H9 (cell line): ENCODE measurements at regions not wholly inside any gene's neighbourhood (a gene's known extent, or its start where the extent isn't known, plus 50 kb on each side); places are given as distances from the start of the nearest gene placed in this dataset.

Experiments used
- DNase-seq: peaks from one replicate; pipeline ENCODE4 v3.0.0-alpha.2; 2017
- H2AFZ ChIP-seq: one replicate; pipeline ENCODE4 v1.6.1; 2013; ENCODE audit warnings: mild to moderate bottlenecking, low read length, control low read depth, moderate library complexity
- H2AK5ac ChIP-seq: 2 replicates; pipeline ENCODE4 v1.6.1; 2013; ENCODE audit warnings: low read length, control low read depth, mixed read lengths; ENCODE audit not compliant: insufficient read length
- H2BK120ac ChIP-seq: one replicate; pipeline ENCODE4 v1.6.1; 2013; ENCODE audit warnings: low read depth, mild to moderate bottlenecking, low read length, control low read depth, inconsistent platforms; ENCODE audit not compliant: poor library complexity, severe bottlenecking
- H2BK12ac ChIP-seq: 2 replicates; pipeline ENCODE4 v1.6.1; 2013; ENCODE audit warnings: low read length, control low read depth, mixed read lengths, low read depth; ENCODE audit not compliant: insufficient read length
- H2BK15ac ChIP-seq: 2 replicates; pipeline ENCODE4 v1.6.1; 2013; ENCODE audit warnings: low read depth, low read length, control low read depth
- H2BK20ac ChIP-seq: one replicate; pipeline ENCODE4 v1.6.1; 2013; ENCODE audit warnings: low read depth, mild to moderate bottlenecking, low read length, control low read depth, inconsistent platforms; ENCODE audit not compliant: poor library complexity, severe bottlenecking
- H2BK5ac ChIP-seq: 2 replicates; pipeline ENCODE4 v1.6.1; 2013; ENCODE audit warnings: low read length, control low read depth, mixed read lengths; ENCODE audit not compliant: insufficient read length
- H3K14ac ChIP-seq: 2 replicates; pipeline ENCODE4 v1.6.1; 2013; ENCODE audit warnings: low read length, control low read depth; ENCODE audit not compliant: insufficient read depth
- H3K18ac ChIP-seq: 2 replicates; pipeline ENCODE4 v1.6.1; 2013; ENCODE audit warnings: low read depth, mild to moderate bottlenecking, mixed read lengths, low read length, control low read depth; ENCODE audit not compliant: insufficient read length
- H3K23ac ChIP-seq: 2 replicates; pipeline ENCODE4 v1.6.1; 2013; ENCODE audit warnings: low read length, control low read depth, mixed read lengths, low read depth; ENCODE audit not compliant: insufficient read length
- H3K23me2 ChIP-seq: 2 replicates; pipeline ENCODE4 v1.6.1; 2013; ENCODE audit warnings: low read depth, mild to moderate bottlenecking, mixed read lengths, low read length, control low read depth; ENCODE audit not compliant: insufficient read length, poor library complexity, severe bottlenecking
- H3K27ac ChIP-seq: 2 replicates; pipeline ENCODE4 v1.5.1; 2013; ENCODE audit warnings: low read length, control low read depth, mixed read lengths, low read depth; ENCODE audit not compliant: insufficient read length
- H3K27me3 ChIP-seq: 2 replicates; pipeline ENCODE4 v1.6.1; 2013; ENCODE audit warnings: low read length, control low read depth, inconsistent platforms; ENCODE audit not compliant: insufficient read depth
- H3K4ac ChIP-seq: 2 replicates; pipeline ENCODE4 v1.6.1; 2013; ENCODE audit warnings: low read depth, mild to moderate bottlenecking, control low read depth, inconsistent platforms, low read length, moderate library complexity
- H3K4me1 ChIP-seq: 2 replicates; pipeline ENCODE4 v1.6.1; 2013; ENCODE audit warnings: low read length, control low read depth, inconsistent platforms; ENCODE audit not compliant: insufficient read depth
- H3K4me2 ChIP-seq: 2 replicates; pipeline ENCODE4 v1.6.1; 2013; ENCODE audit warnings: low read length, control low read depth, mixed read lengths; ENCODE audit not compliant: insufficient read length, insufficient read depth
- H3K56ac ChIP-seq: 2 replicates; pipeline ENCODE4 v1.6.1; 2013; ENCODE audit warnings: low read depth, mild to moderate bottlenecking, mixed read lengths, low read length, control low read depth; ENCODE audit not compliant: insufficient read length
- H3K79me1 ChIP-seq: 2 replicates; pipeline ENCODE4 v1.6.1; 2013; ENCODE audit warnings: low read depth, mild to moderate bottlenecking, moderate library complexity, low read length, control low read depth, inconsistent platforms; ENCODE audit not compliant: insufficient read depth, poor library complexity, severe bottlenecking
- H3K79me2 ChIP-seq: 2 replicates; pipeline ENCODE4 v1.6.1; 2013; ENCODE audit warnings: low read length, control low read depth, inconsistent platforms; ENCODE audit not compliant: insufficient read depth
- H3K9ac ChIP-seq: 2 replicates; pipeline ENCODE4 v1.6.1; 2013; ENCODE audit warnings: low read length, control low read depth, mixed read lengths; ENCODE audit not compliant: insufficient read length; ENCODE audit errors: extremely low read depth
- H3K9me3 ChIP-seq: one replicate; pipeline ENCODE4 v1.6.1; 2013; ENCODE audit warnings: low read depth, low read length, inconsistent platforms; ENCODE audit not compliant: control insufficient read depth
- H3T11ph ChIP-seq: one replicate; pipeline ENCODE4 v1.6.1; 2013; ENCODE audit warnings: mild to moderate bottlenecking, low read length, control low read depth, inconsistent platforms
- H4K20me1 ChIP-seq: one replicate; pipeline ENCODE4 v1.6.1; 2013; ENCODE audit not compliant: control insufficient read depth, insufficient read length, insufficient read depth
- H4K5ac ChIP-seq: 2 replicates; pipeline ENCODE4 v1.6.1; 2013; ENCODE audit warnings: low read depth, mild to moderate bottlenecking, mixed read lengths, low read length, control low read depth; ENCODE audit not compliant: insufficient read length
- H4K8ac ChIP-seq: replicated peaks from 2 replicates; pipeline ENCODE4 v1.6.1; 2013; ENCODE audit warnings: low read length, control low read depth, mixed read lengths, low read depth; ENCODE audit not compliant: insufficient read length
- H4K91ac ChIP-seq: 2 replicates; pipeline ENCODE4 v1.6.1; 2013; ENCODE audit warnings: low read depth, mild to moderate bottlenecking, moderate library complexity, mixed read lengths, low read length, control low read depth; ENCODE audit not compliant: insufficient read length
- H3K27ac Mint-ChIP-seq, 3 experiments: 2 replicates in 2 of 3; 3 replicates in 1 of 3; pipeline ENCODE4 v1.8.0; 2020 to 2021; ENCODE audit warnings: mixed read lengths in 3 of 3, mild to moderate bottlenecking in 1 of 3, moderate library complexity in 1 of 3
- H3K27me3 Mint-ChIP-seq: 2 replicates; pipeline ENCODE4 v1.8.0; 2021; ENCODE audit warnings: low read depth, mild to moderate bottlenecking, moderate library complexity, mixed read lengths
- H3K36me3 Mint-ChIP-seq, 3 experiments: 2 replicates in 2 of 3; 3 replicates in 1 of 3; pipeline ENCODE4 v1.8.0; 2020 to 2021; ENCODE audit warnings: low read depth in 3 of 3, mixed read lengths in 3 of 3; ENCODE audit not compliant: insufficient read depth in 1 of 3
- H3K4me1 Mint-ChIP-seq, 2 experiments: 2 replicates each; pipeline ENCODE4 v1.8.0; 2020; ENCODE audit warnings: mixed read lengths in 2 of 2
- H3K4me3 Mint-ChIP-seq, 2 experiments: 2 replicates in 1 of 2; 3 replicates in 1 of 2; pipeline ENCODE4 v1.8.0; 2020 to 2021; ENCODE audit warnings: mild to moderate bottlenecking in 2 of 2, mixed read lengths in 2 of 2, moderate library complexity in 1 of 2
- H3K9me3 Mint-ChIP-seq, 2 experiments: 2 replicates in 1 of 2; 3 replicates in 1 of 2; pipeline ENCODE4 v1.8.0; 2020; ENCODE audit warnings: mild to moderate bottlenecking in 2 of 2, mixed read lengths in 2 of 2, moderate library complexity in 1 of 2
- WGBS: extraction: QIAGEN DNeasy Blood & Tissue Kit; methylation state at CpG from one replicate; pipeline ENCODE4 v1.1.7; 2013; ENCODE audit warnings: missing lambda C conversion rate, low lambda C conversion rate, mixed read lengths; ENCODE audit not compliant: insufficient read length; ENCODE audit errors: extremely low coverage; 5-methylcytosine and 5-hydroxymethylcytosine counted together
- TF ChIP-seq, protein P1 (sequence below): fragments of 200-600 bp; sonication (generic); conservative IDR thresholded peaks from 3 replicates; pipeline ENCODE4 v1.8.0; 2021; ENCODE audit warnings: antibody characterized with exemption, mild to moderate bottlenecking

DNA sequence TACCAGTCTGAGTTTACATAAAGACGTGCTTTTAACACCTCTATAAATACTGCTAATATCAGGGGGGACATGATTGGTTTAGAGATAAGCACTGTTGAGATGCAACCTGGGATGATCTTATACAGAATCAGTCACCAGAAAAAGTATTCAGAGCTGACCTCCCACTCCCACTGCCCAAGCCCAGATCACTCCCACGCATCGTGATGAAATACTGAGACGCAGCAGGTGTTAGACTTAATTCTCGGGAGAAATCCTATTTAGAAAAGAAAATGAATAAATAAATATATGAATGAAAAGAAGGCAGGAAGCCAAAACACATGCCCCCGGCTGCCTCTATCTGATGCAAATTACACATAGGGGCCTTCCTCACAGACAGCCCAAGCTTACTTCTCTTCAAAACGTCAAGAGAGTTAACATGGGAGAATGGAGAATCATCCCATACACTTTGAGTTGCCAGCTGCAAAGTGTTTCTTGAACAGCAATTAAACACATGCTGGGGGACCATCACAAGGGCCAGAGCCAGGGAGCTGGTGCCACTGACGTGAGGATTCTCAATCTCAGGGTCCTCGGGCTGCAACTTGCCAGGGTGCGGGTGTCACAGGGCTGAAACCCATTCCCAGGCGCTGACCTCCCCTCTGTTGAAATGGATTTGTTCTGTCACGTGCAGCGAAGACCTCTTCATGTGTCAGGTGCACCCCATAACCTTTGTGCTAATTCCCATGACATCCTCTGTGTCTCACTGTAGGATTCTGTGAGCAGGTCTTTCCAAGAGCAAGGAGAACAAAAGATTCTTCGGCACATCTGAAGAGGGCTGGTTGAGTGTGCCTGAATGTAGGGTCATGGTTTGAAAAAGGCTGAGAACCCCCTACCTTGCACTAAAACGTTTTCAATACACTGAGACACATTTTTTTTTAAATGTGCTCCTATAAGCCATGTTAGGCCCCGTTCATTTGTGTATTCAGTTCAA, 764.2 kb upstream of the ARRDC4 start:
- no peak overlapping the region for H2BK5ac ChIP-seq
- no peak overlapping the region for H2BK12ac ChIP-seq
- no peak overlapping the region for H3K27ac ChIP-seq
- H3K9me3 ChIP-seq, result no peaks in the 10 kb centered on the region
- DNase-seq, result no peak
- no peak overlapping the region for H4K5ac ChIP-seq
- H3K23me2 ChIP-seq, result no peaks in the 10 kb centered on the region
- no peak overlapping the region for H2BK120ac ChIP-seq
- H3K27ac Mint-ChIP-seq, result 0 out of 7 replicates have a peak overlapping the region, but pooled peaks of 1 of the 3 experiments have one; percentile 68
- no peak overlapping the region for H3K23ac ChIP-seq
- H2AK5ac ChIP-seq, result no peak overlapping the region
- WGBS, result no CpG with 5 or more reads among the region's 16 CpGs
- no peak overlapping the region for H3K56ac ChIP-seq
- H2BK15ac ChIP-seq, result no peak overlapping the region
- H2AFZ ChIP-seq, result no peak overlapping the region
- no peak overlapping the region for H2BK20ac ChIP-seq
- no peaks in the 10 kb centered on the region for H3K27me3 Mint-ChIP-seq
- H3K4me3 Mint-ChIP-seq, result no peak overlapping the region; a peak in 1 of 5 replicates
- H3K4me1 Mint-ChIP-seq, result peaks cover 8 to 14% of the 10 kb centered on the region in 2 experiments
- no peak overlapping the region for H3K4ac ChIP-seq
- H3K27me3 ChIP-seq, result no peaks in the 10 kb centered on the region
- H3K18ac ChIP-seq, result no peak overlapping the region
- peaks cover 3% of the 10 kb centered on the region; the same call in 1 of the 2 replicates for H3K4me1 ChIP-seq
- no peaks in the 10 kb centered on the region for H3K36me3 Mint-ChIP-seq
- no peaks in the 10 kb centered on the region for H3K79me1 ChIP-seq
- H3K9ac ChIP-seq, result no peak overlapping the region
- H3T11ph ChIP-seq, result no peak overlapping the region
- H3K9me3 Mint-ChIP-seq, result no peaks in the 10 kb centered on the region
- no peak overlapping the region for H4K8ac ChIP-seq
- H4K91ac ChIP-seq, result no peak overlapping the region
- no peaks in the 10 kb centered on the region for H3K79me2 ChIP-seq
- TF ChIP-seq, protein P1, sequence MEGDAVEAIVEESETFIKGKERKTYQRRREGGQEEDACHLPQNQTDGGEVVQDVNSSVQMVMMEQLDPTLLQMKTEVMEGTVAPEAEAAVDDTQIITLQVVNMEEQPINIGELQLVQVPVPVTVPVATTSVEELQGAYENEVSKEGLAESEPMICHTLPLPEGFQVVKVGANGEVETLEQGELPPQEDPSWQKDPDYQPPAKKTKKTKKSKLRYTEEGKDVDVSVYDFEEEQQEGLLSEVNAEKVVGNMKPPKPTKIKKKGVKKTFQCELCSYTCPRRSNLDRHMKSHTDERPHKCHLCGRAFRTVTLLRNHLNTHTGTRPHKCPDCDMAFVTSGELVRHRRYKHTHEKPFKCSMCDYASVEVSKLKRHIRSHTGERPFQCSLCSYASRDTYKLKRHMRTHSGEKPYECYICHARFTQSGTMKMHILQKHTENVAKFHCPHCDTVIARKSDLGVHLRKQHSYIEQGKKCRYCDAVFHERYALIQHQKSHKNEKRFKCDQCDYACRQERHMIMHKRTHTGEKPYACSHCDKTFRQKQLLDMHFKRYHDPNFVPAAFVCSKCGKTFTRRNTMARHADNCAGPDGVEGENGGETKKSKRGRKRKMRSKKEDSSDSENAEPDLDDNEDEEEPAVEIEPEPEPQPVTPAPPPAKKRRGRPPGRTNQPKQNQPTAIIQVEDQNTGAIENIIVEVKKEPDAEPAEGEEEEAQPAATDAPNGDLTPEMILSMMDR, result no peak
- no peaks in the 10 kb centered on the region for H4K20me1 ChIP-seq
- H3K4me2 ChIP-seq, result no peak overlapping the region
- H3K14ac ChIP-seq, result no peak overlapping the region
